A549 (cell line): ENCODE measurements at regions not wholly inside any gene's neighbourhood (a gene's known extent, or its start where the extent isn't known, plus 50 kb on each side); places are given as distances from the start of the nearest gene placed in this dataset.

Experiments used
- ATAC-seq, 2 experiments: fragments of 200-7000 bp in 1 of 2; fragments of >200 bp in 1 of 2; cut with Nextera tagmentation in 1 of 2; cut with Tn5 transposase in 1 of 2; 3 replicates each; pipeline versions ENCODE4 v1.8.0 to v1.9.1; 2018 to 2020; ENCODE audit warnings: mild to moderate bottlenecking in 1 of 2, moderate library complexity in 1 of 2
- CTCF ChIA-PET: fragments of 300-600 bp; sonication (Branson Sonifier 250); formaldehyde crosslinking; extraction: SDS; loops from one replicate; lab custom pipeline; 2021; ENCODE audit warnings: antibody characterized with exemption, inconsistent platforms; lab: Yijun Ruan, JAX
- POLR2A ChIA-PET: fragments of 350-600 bp; formaldehyde crosslinking; extraction: SDS; loops from one replicate; lab custom pipeline; 2021; ENCODE audit warnings: antibody characterized with exemption, inconsistent platforms; lab: Yijun Ruan, JAX
- DNase-seq, 2 experiments: peaks; one replicate each; pipeline versions ENCODE4 v3.0.0 to v3.0.0-alpha.2; 2011 to 2016; ENCODE audit warnings: low read depth in 1 of 2, low spot score in 1 of 2
- FAIRE-seq: peaks from 2 replicates; lab custom pipeline; 2011; peaks lifted over from hg19 to GRCh38; lab: Jason Lieb, UNC
- H3K27ac ChIP-seq, 2 experiments: fragments of >200 bp; sonication (Bioruptor Twin); formaldehyde crosslinking; 3 replicates each; pipeline ENCODE4 v1.5.1; 2016 to 2017
- H3K4me1 ChIP-seq: fragments of >200 bp; sonication (Bioruptor Twin); formaldehyde crosslinking; 3 replicates; pipeline ENCODE4 v1.6.1; 2016
- H3K4me2 ChIP-seq: fragments of >200 bp; sonication (Bioruptor Twin); formaldehyde crosslinking; 3 replicates; pipeline ENCODE4 v1.6.1; 2016
- H3K4me3 ChIP-seq: fragments of >200 bp; sonication (Bioruptor Twin); formaldehyde crosslinking; 3 replicates; pipeline ENCODE4 v1.5.1; 2016
- H3K9me3 ChIP-seq: fragments of >200 bp; sonication (Bioruptor Twin); formaldehyde crosslinking; 3 replicates; pipeline ENCODE4 v1.6.1; 2016
- BHLHE40 ChIP-seq: IDR thresholded peaks from 2 replicates; pipeline ENCODE4 v1.6.1; 2012; ENCODE audit warnings: low read depth, low read length, inconsistent platforms
- CBX2 ChIP-seq: fragments of 200-600 bp; sonication (generic); IDR thresholded peaks from 2 replicates; pipeline ENCODE4 v1.6.1; 2016; ENCODE audit warnings: low read depth, mild to moderate bottlenecking, borderline replicate concordance
- CHD4 ChIP-seq: fragments of 200-600 bp; sonication (generic); IDR thresholded peaks from 2 replicates; pipeline ENCODE4 v1.6.1; 2016; ENCODE audit warnings: antibody characterized with exemption, mild to moderate bottlenecking, borderline replicate concordance
- CTCF ChIP-seq: fragments of >200 bp; sonication (Bioruptor Twin); formaldehyde crosslinking; IDR thresholded peaks from 3 replicates; pipeline ENCODE4 v1.5.1; 2016
- ELK1 ChIP-seq: fragments of 150-350 bp; IDR thresholded peaks from 2 replicates; pipeline ENCODE4 v1.6.1; 2014; ENCODE audit warnings: low read depth, mild to moderate bottlenecking, low read length
- EP300 ChIP-seq, 2 experiments: fragments of >200 bp; sonication (Bioruptor Twin); formaldehyde crosslinking; IDR thresholded peaks; 2 replicates in 1 of 2; 3 replicates in 1 of 2; pipeline ENCODE4 v1.6.1; 2016 to 2017
- ESRRA ChIP-seq: fragments of 150-350 bp; IDR thresholded peaks from 2 replicates; pipeline ENCODE4 v1.6.1; 2014; ENCODE audit warnings: mild to moderate bottlenecking, low read length, borderline replicate concordance
- FOSB ChIP-seq: fragments of 250-450 bp; sonication (Bioruptor Pico); IDR thresholded peaks from 2 replicates; pipeline ENCODE4 v1.5.0; 2020; ENCODE audit warnings: mild to moderate bottlenecking, moderate library complexity
- FOSL2 ChIP-seq, 2 experiments: fragments of 450-650 bp in 1 of 2; fragments of >200 bp in 1 of 2; sonication (Bioruptor Twin) in 1 of 2; formaldehyde crosslinking; IDR thresholded peaks; 2 replicates each; pipeline versions ENCODE4 v1.5.0 to v1.6.1; 2016 to 2020; ENCODE audit warnings: mild to moderate bottlenecking in 1 of 2, moderate library complexity in 1 of 2
- FOXS1 ChIP-seq: fragments of 250-450 bp; sonication (Bioruptor Pico); IDR thresholded peaks from 2 replicates; pipeline ENCODE4 v1.5.0; 2020; ENCODE audit warnings: mild to moderate bottlenecking, moderate library complexity
- HEYL ChIP-seq: fragments of 250-450 bp; sonication (Bioruptor Pico); IDR thresholded peaks from 2 replicates; pipeline ENCODE4 v1.8.0; 2021; ENCODE audit warnings: mild to moderate bottlenecking, moderate library complexity
- HOXB5 ChIP-seq: fragments of 250-450 bp; sonication (Bioruptor Pico); IDR thresholded peaks from 2 replicates; pipeline ENCODE4 v1.5.0; 2020; ENCODE audit warnings: mild to moderate bottlenecking, moderate library complexity
- JUN ChIP-seq, 2 experiments: fragments of >200 bp; sonication (Bioruptor Twin); formaldehyde crosslinking; IDR thresholded peaks; 2 replicates in 1 of 2; 3 replicates in 1 of 2; pipeline ENCODE4 v1.6.1; 2016 to 2017
- KDM1A ChIP-seq: fragments of 200-600 bp; sonication (generic); IDR thresholded peaks from 2 replicates; pipeline ENCODE4 v1.6.1; 2016; ENCODE audit warnings: low read depth, mild to moderate bottlenecking
- KDM5A ChIP-seq: fragments of 200-600 bp; sonication (generic); IDR thresholded peaks from 2 replicates; pipeline ENCODE4 v1.6.1; 2016; ENCODE audit warnings: antibody characterized with exemption, mild to moderate bottlenecking
- MAZ ChIP-seq: fragments of 150-350 bp; IDR thresholded peaks from 2 replicates; pipeline ENCODE4 v1.6.1; 2014; ENCODE audit warnings: antibody characterized with exemption, low read depth, low read length, borderline replicate concordance
- NPAS2 ChIP-seq: fragments of 250-450 bp; sonication (Bioruptor Pico); IDR thresholded peaks from 2 replicates; pipeline ENCODE4 v1.8.0; 2022; ENCODE audit warnings: mild to moderate bottlenecking, moderate library complexity, borderline replicate concordance
- NR3C1 ChIP-seq: fragments of >200 bp; sonication (Bioruptor Twin); formaldehyde crosslinking; IDR thresholded peaks from 3 replicates; pipeline ENCODE4 v1.6.1; 2017
- PHF8 ChIP-seq: fragments of 200-600 bp; sonication (generic); IDR thresholded peaks from 2 replicates; pipeline ENCODE4 v1.6.1; 2016; ENCODE audit warnings: low read depth, mild to moderate bottlenecking, antibody characterized with exemption, moderate library complexity, borderline replicate concordance
- TP53 ChIP-seq: fragments of 250-450 bp; sonication (Bioruptor Pico); IDR thresholded peaks from 2 replicates; pipeline ENCODE4 v1.5.0; 2021; ENCODE audit warnings: mild to moderate bottlenecking, moderate library complexity
- USF2 ChIP-seq: fragments of 450-650 bp; IDR thresholded peaks from 2 replicates; pipeline ENCODE4 v1.6.1; 2014; ENCODE audit warnings: antibody characterized with exemption
- WGBS: methylation state at CpG from one replicate; pipeline ENCODE4 v1.1.6; 2017; ENCODE audit errors: missing lambda C conversion rate; 5-methylcytosine and 5-hydroxymethylcytosine counted together
- TF ChIP-seq, protein P1 (sequence below): fragments of >200 bp; sonication (Bioruptor Twin); formaldehyde crosslinking; IDR thresholded peaks from 2 replicates; pipeline ENCODE4 v1.6.1; 2016
- TF ChIP-seq, protein P2 (sequence below): IDR thresholded peaks from 2 replicates; pipeline ENCODE4 v1.6.1; 2012; ENCODE audit warnings: low read depth, borderline replicate concordance
- TF ChIP-seq, protein P3 (sequence below): fragments of 200-600 bp; sonication (generic); IDR thresholded peaks from 2 replicates; pipeline ENCODE4 v1.6.1; 2016; ENCODE audit warnings: antibody characterized with exemption, mild to moderate bottlenecking, moderate library complexity

- ChIA-PET CTCF (interaction anchor here (1.7 kb wide), 1 partner anchor 50 kb away, joined by 4 read pairs; no protein-coding TSS in a partner anchor), POLR2A (no interaction called here)
- no peak overlapping the region for H3K27ac ChIP-seq
- ATAC-seq, result no peak
- no peak for TF ChIP-seq FOXS1 (CRISPR knock-in tag)
- 77% methylated on average over 4 of the region's 4 CpGs for WGBS
- no peak overlapping the region for H3K4me3 ChIP-seq
- H3K9me3 ChIP-seq, result no peaks in the 10 kb centered on the region
- no peak for FAIRE-seq
- H3K4me2 ChIP-seq, result no peak overlapping the region
- no peak for DNase-seq
- H3K4me1 ChIP-seq, result peaks cover 3% of the 10 kb centered on the region; the same call in 2 of the 3 replicates
Observed at GRCh38 chr14:51333299-51333698, 93.3 kb downstream of the TMX1 start.

GRCh38 chr14:51333901-51334521, 94.0 kb downstream of the TMX1 start:
- Histone ChIP-seq H3K4me2 (no peak overlapping the region), H3K4me1 (no peaks in the 10 kb centered on the region), H3K9me3 (no peaks in the 10 kb centered on the region)
- CTCF ChIA-PET, result interaction anchor here (1.7 to 2.2 kb wide), 2 partner anchors 51 to 319 kb away, joined by 4 to 5 read pairs; no protein-coding TSS in a partner anchor
- FAIRE-seq (no peak), DNase-seq (no peak)
- POLR2A ChIA-PET, result no interaction called here
- WGBS, result 89% methylated on average over 1 of the region's 1 CpG
- TF ChIP-seq PHF8, result no peak
- TF ChIP-seq TP53 (CRISPR knock-in tag), result no peak
- TF ChIP-seq HEYL, result no peak
- no peak for TF ChIP-seq USF2
- no peak for TF ChIP-seq NR3C1
- no peak for TF ChIP-seq HOXB5 (CRISPR knock-in tag)
- TF ChIP-seq CTCF, result no peak
- TF ChIP-seq CHD4, result no peak
- TF ChIP-seq KDM1A, result no peak
- no peak for TF ChIP-seq FOSL2 (IDR thresholded peaks at IDR 0.05)
- TF ChIP-seq FOSL2 (CRISPR knock-in tag; IDR thresholded peaks at IDR 0.05), result no peak
- TF ChIP-seq, protein P1, sequence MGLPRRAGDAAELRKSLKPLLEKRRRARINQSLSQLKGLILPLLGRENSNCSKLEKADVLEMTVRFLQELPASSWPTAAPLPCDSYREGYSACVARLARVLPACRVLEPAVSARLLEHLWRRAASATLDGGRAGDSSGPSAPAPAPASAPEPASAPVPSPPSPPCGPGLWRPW, result no peak
- TF ChIP-seq NPAS2 (CRISPR knock-in tag), result no peak
- TF ChIP-seq CBX2, result no peak
- TF ChIP-seq, protein P2, sequence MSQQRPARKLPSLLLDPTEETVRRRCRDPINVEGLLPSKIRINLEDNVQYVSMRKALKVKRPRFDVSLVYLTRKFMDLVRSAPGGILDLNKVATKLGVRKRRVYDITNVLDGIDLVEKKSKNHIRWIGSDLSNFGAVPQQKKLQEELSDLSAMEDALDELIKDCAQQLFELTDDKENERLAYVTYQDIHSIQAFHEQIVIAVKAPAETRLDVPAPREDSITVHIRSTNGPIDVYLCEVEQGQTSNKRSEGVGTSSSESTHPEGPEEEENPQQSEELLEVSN, result no peak
- TF ChIP-seq, all 56 proteins: peak for 0
- ATAC-seq, result no peak
- Histone ChIP-seq H3K4me3 (no peak overlapping the region), H3K27ac (no peak overlapping the region)

DNA sequence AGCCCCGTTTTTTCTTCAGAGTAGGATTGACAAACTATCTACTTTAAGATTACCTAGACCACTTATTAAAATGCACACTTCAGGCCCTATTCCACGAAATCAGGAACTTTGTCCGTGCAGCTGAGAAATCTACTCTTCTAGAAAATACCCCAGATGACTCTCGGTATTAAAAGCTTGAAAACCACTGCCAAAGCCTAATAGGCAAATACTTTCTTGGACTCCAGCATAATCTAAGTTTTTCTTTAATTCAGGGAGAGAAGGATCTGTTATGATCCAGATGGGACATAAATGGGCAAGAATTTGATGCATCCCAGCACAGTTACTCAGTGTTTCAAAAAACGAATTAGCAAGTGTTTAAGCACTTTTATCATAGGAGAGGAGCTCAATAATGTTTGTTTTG, 94.5 kb downstream of the TMX1 start:
- ChIA-PET CTCF (interaction anchor here (1.7 to 2.2 kb wide), 2 partner anchors 51 to 318 kb away, joined by 5 to 6 read pairs; no protein-coding TSS in a partner anchor), POLR2A (no interaction called here)
- Histone ChIP-seq H3K4me1 (no peaks in the 10 kb centered on the region), H3K4me3 (no peak overlapping the region), H3K4me2 (no peak overlapping the region), H3K27ac (no peak overlapping the region), H3K9me3 (no peaks in the 10 kb centered on the region)
- WGBS, result 49% methylated on average over 5 of the region's 5 CpGs
- no peak for DNase-seq
- no peak for FAIRE-seq
- no peak for ATAC-seq
- TF ChIP-seq KDM5A, result no peak
- TF ChIP-seq EP300 (IDR thresholded peaks at IDR 0.05), result no peak
- TF ChIP-seq ESRRA, result no peak
- TF ChIP-seq BHLHE40, result no peak
- no peak for TF ChIP-seq MAZ
- no peak for TF ChIP-seq HOXB5 (CRISPR knock-in tag)
- TF ChIP-seq ELK1, result no peak
- no peak for TF ChIP-seq FOSB (CRISPR knock-in tag)
- no peak for TF ChIP-seq JUN (IDR thresholded peaks at IDR 0.05)
- TF ChIP-seq, protein P3, sequence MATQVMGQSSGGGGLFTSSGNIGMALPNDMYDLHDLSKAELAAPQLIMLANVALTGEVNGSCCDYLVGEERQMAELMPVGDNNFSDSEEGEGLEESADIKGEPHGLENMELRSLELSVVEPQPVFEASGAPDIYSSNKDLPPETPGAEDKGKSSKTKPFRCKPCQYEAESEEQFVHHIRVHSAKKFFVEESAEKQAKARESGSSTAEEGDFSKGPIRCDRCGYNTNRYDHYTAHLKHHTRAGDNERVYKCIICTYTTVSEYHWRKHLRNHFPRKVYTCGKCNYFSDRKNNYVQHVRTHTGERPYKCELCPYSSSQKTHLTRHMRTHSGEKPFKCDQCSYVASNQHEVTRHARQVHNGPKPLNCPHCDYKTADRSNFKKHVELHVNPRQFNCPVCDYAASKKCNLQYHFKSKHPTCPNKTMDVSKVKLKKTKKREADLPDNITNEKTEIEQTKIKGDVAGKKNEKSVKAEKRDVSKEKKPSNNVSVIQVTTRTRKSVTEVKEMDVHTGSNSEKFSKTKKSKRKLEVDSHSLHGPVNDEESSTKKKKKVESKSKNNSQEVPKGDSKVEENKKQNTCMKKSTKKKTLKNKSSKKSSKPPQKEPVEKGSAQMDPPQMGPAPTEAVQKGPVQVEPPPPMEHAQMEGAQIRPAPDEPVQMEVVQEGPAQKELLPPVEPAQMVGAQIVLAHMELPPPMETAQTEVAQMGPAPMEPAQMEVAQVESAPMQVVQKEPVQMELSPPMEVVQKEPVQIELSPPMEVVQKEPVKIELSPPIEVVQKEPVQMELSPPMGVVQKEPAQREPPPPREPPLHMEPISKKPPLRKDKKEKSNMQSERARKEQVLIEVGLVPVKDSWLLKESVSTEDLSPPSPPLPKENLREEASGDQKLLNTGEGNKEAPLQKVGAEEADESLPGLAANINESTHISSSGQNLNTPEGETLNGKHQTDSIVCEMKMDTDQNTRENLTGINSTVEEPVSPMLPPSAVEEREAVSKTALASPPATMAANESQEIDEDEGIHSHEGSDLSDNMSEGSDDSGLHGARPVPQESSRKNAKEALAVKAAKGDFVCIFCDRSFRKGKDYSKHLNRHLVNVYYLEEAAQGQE, result no peak
